Kidney (tissue), 13 donors: ENCODE measurements at regions not wholly inside any gene's neighbourhood (a gene's known extent, or its start where the extent isn't known, plus 50 kb on each side); places are given as distances from the start of the nearest gene placed in this dataset.

Source experiments
- DNase-seq, 5 donors: peaks; one replicate each; pipeline ENCODE4 v3.0.0-alpha.2; 2013 to 2020
- FAIRE-seq: peaks from 2 replicates; lab custom pipeline; 2012; peaks lifted over from hg19 to GRCh38; lab: Jason Lieb, UNC
- H3K27ac ChIP-seq, 2 donors: one replicate each; pipeline ENCODE4 v1.7.0; 2013; ENCODE audit warnings: low read depth in 2 of 2, low read length in 2 of 2, inconsistent platforms in 1 of 2
- H3K27me3 ChIP-seq: one replicate; pipeline ENCODE4 v1.7.1; 2013; ENCODE audit warnings: low read length, inconsistent platforms; ENCODE audit not compliant: control insufficient read depth, insufficient read depth
- H3K36me3 ChIP-seq, 3 donors: one replicate each; pipeline versions ENCODE4 v1.7.0 to v1.7.1; 2013; ENCODE audit warnings: low read length in 3 of 3, control low read depth in 1 of 3, inconsistent platforms in 1 of 3; ENCODE audit not compliant: insufficient read depth in 3 of 3, control insufficient read depth in 2 of 3
- H3K4me1 ChIP-seq, 3 donors: one replicate each; pipeline versions ENCODE4 v1.7.0 to v1.7.1; 2013; ENCODE audit warnings: low read length in 3 of 3, inconsistent platforms in 1 of 3, low read depth in 1 of 3; ENCODE audit not compliant: control insufficient read depth in 2 of 3, insufficient read depth in 2 of 3
- H3K4me3 ChIP-seq, 3 donors: one replicate each; pipeline versions ENCODE4 v1.7.0 to v1.8.1; 2013; ENCODE audit warnings: low read length in 3 of 3, control low read depth in 1 of 3, inconsistent platforms in 1 of 3
- H3K9ac ChIP-seq, 3 donors: one replicate each; pipeline versions ENCODE4 v1.7.0 to v1.7.1; 2013; ENCODE audit warnings: low read length in 3 of 3, control low read depth in 1 of 3, inconsistent platforms in 1 of 3
- H3K9me3 ChIP-seq, 3 donors: one replicate each; pipeline versions ENCODE4 v1.7.0 to v1.7.1; 2013; ENCODE audit warnings: low read length in 3 of 3, control low read depth in 1 of 3, inconsistent platforms in 1 of 3; ENCODE audit not compliant: control insufficient read depth in 2 of 3, insufficient read depth in 1 of 3
- CTCF ChIP-seq: IDR thresholded peaks from 3 replicates; pipeline ENCODE4 v1.5.1; 2012; ENCODE audit warnings: mild to moderate bottlenecking, moderate library complexity, borderline replicate concordance; ENCODE audit not compliant: insufficient read depth; ENCODE audit errors: extremely low read depth
- intact Hi-C: fragments of 100-400 bp; cut with DNase I; formaldehyde crosslinking; loops from one replicate; pipeline ENCODE4 v1.11.1; 2022
- donor health status: control.
- donor health status: control.
- donor health status: control.
- donor health status: control.
- donor health status: control.
- donor health status: DM: yes; HTN: yes; CAD: no.
- donor health status: Normal renal cell carcinoma (clear cell type).

DNA sequence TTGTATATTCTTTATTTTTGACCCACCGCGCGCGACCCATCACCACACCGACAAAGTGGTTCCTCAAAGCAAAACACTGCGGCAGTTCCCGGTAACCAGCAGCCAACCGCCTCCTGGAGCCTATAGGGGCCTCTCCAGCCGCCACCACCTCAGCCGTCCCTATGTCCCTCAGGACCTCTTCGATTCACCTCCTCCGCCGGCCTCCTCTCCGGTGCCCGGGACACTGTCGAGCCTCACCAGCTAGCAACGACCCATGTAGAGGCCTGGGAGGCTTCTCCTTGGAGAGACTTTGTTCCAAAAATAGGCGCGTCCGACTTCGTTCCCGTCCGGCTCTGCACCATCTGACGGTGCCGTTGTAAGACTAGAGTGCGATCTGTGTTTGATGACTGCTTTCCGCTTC lies 158.8 kb downstream of the HGF start:
- Histone ChIP-seq H3K36me3 (no peaks in the 10 kb centered on the region), H3K27me3 (no peaks in the 10 kb centered on the region), H3K9me3 (no peaks in the 10 kb centered on the region), H3K27ac (no peak overlapping the region), H3K9ac (no peak overlapping the region), H3K4me1 (no peaks in the 10 kb centered on the region), H3K4me3 (no peak overlapping the region)
- DNase-seq (peak in 1 of 5 donors; percentile 66), FAIRE-seq (no peak)
- no peak for TF ChIP-seq CTCF
- intact Hi-C loops: no loop called here

DNA sequence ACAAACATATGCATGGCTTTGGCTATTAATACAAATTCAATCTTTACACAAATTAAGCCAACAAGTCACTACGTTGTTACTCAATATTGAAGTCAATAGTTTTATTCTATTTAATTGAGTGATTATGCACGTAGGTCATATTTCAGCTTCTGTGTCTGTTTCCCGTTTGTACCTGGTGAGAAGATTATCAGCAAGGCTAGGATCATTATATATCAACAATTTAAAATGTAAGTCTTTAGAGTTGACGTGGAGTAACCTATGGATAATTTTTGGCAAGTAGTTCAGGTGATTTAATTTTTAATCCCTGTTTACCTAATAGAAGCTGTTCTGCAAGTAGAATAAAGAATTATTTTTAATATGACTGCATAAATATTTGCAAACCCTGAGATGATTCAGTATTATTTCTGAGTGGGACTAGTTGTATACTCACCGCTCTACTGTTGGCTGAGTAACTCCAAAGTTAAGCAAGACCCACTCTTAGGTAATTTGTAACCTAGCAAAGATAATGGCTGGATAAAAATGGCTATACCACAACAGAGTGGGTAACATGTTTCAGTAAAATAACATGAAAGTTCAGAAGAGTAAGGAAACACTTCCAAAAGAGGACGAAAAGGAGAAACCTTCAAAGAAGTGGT lies 161.0 kb downstream of the HGF start:
- H3K27me3 ChIP-seq: no peaks in the 10 kb centered on the region
- no peaks in the 10 kb centered on the region for H3K4me1 ChIP-seq
- DNase-seq (no peak), FAIRE-seq (no peak)
- no peaks in the 10 kb centered on the region for H3K9me3 ChIP-seq
- H3K9ac ChIP-seq: no peak overlapping the region
- no peak overlapping the region for H3K4me3 ChIP-seq
- no peak for TF ChIP-seq CTCF
- no peaks in the 10 kb centered on the region for H3K36me3 ChIP-seq
- intact Hi-C loops: no loop called here
- H3K27ac ChIP-seq: no peak overlapping the region

DNA sequence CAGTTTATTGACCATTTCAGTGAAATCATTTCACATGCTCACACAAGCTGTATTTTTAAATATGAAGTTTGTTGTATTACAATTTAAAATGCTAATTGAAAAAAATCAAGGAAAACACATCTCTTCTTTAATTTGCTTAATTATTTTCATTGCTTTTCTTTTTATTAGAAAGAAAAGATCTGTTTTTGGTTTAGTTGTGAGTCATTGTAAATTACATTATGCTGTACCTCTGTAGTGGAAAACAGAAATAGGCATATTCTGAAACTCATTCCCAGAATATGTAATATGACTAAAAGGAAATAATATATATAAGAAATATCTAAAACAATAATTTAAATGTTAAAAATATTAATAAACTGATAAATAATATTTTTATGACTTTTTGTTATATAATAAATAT lies 161.9 kb downstream of the HGF start:
- peak; percentile 89 for FAIRE-seq
- Histone ChIP-seq H3K9me3 (no peaks in the 10 kb centered on the region), H3K27ac (no peak overlapping the region), H3K36me3 (no peaks in the 10 kb centered on the region), H3K27me3 (no peaks in the 10 kb centered on the region), H3K4me1 (no peaks in the 10 kb centered on the region), H3K9ac (no peak overlapping the region), H3K4me3 (no peak overlapping the region)
- intact Hi-C loops: no loop called here
- no peak for TF ChIP-seq CTCF
- no peak for DNase-seq
